ENCODE measurements at regions not wholly inside any gene's neighbourhood (a gene's known extent, or its start where the extent isn't known, plus 50 kb on each side); places are given as distances from the start of the nearest gene placed in this dataset.

- no peaks in the 10 kb centered on the region for H3K9me3 ChIP-seq
- no peak for DNase-seq (ENCODE audit: low spot score in 2 of 2)
- H3K4me3 ChIP-seq: no peak overlapping the region
- H3K27ac ChIP-seq: no peak overlapping the region
- H3K36me3 ChIP-seq: no peaks in the 10 kb centered on the region
- no peaks in the 10 kb centered on the region for H3K27me3 ChIP-seq
- no peaks in the 10 kb centered on the region for H3K4me1 ChIP-seq
- intact Hi-C loops (cut with DNase I; ENCODE audit: low total_unique reads): no loop called here
- TF ChIP-seq CTCF (IDR thresholded peaks at IDR 0.05) (no peak), POLR2AphosphoS5 (IDR thresholded peaks at IDR 0.05) (no peak), POLR2A (IDR thresholded peaks at IDR 0.05) (no peak)
Observed at GRCh38 chr6:168182908-168183612, 104.0 kb upstream of the FRMD1 start.

GRCh38 chr6:168182366-168182765 lies 103.4 kb upstream of the FRMD1 start:
- no peaks in the 10 kb centered on the region for H3K4me1 ChIP-seq
- no peak for DNase-seq (ENCODE audit: low spot score in 2 of 2)
- TF ChIP-seq POLR2AphosphoS5 (IDR thresholded peaks at IDR 0.05) (no peak), POLR2A (IDR thresholded peaks at IDR 0.05) (no peak), CTCF (IDR thresholded peaks at IDR 0.05) (no peak)
- H3K27me3 ChIP-seq: no peaks in the 10 kb centered on the region
- no peak overlapping the region for H3K4me3 ChIP-seq
- intact Hi-C loops (cut with DNase I; ENCODE audit: low total_unique reads): no loop called here
- no peaks in the 10 kb centered on the region for H3K36me3 ChIP-seq
- no peaks in the 10 kb centered on the region for H3K9me3 ChIP-seq
- no peak overlapping the region for H3K27ac ChIP-seq

GRCh38 chr6:168181876-168182275 lies 102.9 kb upstream of the FRMD1 start:
- Histone ChIP-seq H3K9me3 (no peaks in the 10 kb centered on the region), H3K27me3 (no peaks in the 10 kb centered on the region), H3K27ac (no peak overlapping the region), H3K36me3 (no peaks in the 10 kb centered on the region), H3K4me1 (no peaks in the 10 kb centered on the region), H3K4me3 (no peak overlapping the region)
- intact Hi-C loops (cut with DNase I; ENCODE audit: low total_unique reads): no loop called here
- TF ChIP-seq POLR2A (IDR thresholded peaks at IDR 0.05) (no peak), POLR2AphosphoS5 (IDR thresholded peaks at IDR 0.05) (no peak), CTCF (IDR thresholded peaks at IDR 0.05) (no peak)
- no peak for DNase-seq (ENCODE audit: low spot score in 2 of 2)

GRCh38 chr6:168181316-168181715 lies 102.3 kb upstream of the FRMD1 start:
- Histone ChIP-seq H3K4me3 (no peak overlapping the region), H3K27ac (no peak overlapping the region), H3K36me3 (no peaks in the 10 kb centered on the region), H3K27me3 (no peaks in the 10 kb centered on the region), H3K9me3 (no peaks in the 10 kb centered on the region), H3K4me1 (no peaks in the 10 kb centered on the region)
- intact Hi-C loops (cut with DNase I; ENCODE audit: low total_unique reads): no loop called here
- DNase-seq (ENCODE audit: low spot score in 2 of 2): peak in 1 of 2 donors; percentile 1
- TF ChIP-seq POLR2AphosphoS5 (IDR thresholded peaks at IDR 0.05) (no peak), CTCF (IDR thresholded peaks at IDR 0.05) (no peak), POLR2A (IDR thresholded peaks at IDR 0.05) (no peak)

- Histone ChIP-seq H3K27ac (no peak overlapping the region), H3K9me3 (no peaks in the 10 kb centered on the region), H3K27me3 (no peaks in the 10 kb centered on the region), H3K4me1 (no peaks in the 10 kb centered on the region), H3K36me3 (no peaks in the 10 kb centered on the region), H3K4me3 (no peak overlapping the region)
- TF ChIP-seq POLR2AphosphoS5 (IDR thresholded peaks at IDR 0.05) (no peak), POLR2A (IDR thresholded peaks at IDR 0.05) (no peak), CTCF (IDR thresholded peaks at IDR 0.05) (no peak)
- peak in 1 of 2 donors; percentile 11 for DNase-seq (ENCODE audit: low spot score in 2 of 2)
- intact Hi-C loops (cut with DNase I; ENCODE audit: low total_unique reads): no loop called here
Observed at GRCh38 chr6:168180548-168181011, 101.6 kb upstream of the FRMD1 start.
